ENCODE measurements at regions not wholly inside any gene's neighbourhood (a gene's known extent, or its start where the extent isn't known, plus 50 kb on each side); places are given as distances from the start of the nearest gene placed in this dataset.

DNA sequence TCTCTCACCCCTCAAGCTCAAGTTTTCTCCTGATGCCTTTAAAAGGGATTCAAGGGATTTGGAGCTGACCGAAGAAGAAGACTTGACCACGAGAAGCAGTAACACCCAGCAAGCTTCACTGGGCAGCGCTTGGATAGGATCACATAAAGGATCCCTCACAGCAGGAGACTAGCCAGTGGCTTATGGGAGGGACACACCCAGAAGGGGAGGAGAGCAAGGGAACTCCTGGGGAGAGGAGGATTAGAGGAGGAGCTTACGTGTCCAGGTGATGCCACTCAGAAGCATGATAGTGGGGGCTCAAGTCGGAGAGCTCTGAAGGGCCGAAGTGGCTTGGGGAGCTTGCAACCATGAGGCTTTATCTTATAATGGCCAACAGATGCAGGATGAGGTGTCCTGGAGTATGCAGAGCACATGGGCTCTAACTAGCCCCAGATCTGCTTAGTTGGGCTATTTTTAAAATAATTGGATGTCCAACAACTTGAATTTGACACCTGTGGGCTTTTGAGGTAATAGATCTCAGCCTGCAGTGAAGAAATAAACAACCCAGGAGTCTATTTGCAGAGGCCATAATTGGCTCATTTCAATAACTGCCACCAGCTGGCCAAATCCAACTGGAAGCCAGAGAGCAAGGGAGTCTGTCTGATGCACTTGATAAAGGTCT, 137.9 kb upstream of the EXOC2 start:
- TF ChIP-seq, protein P1, sequence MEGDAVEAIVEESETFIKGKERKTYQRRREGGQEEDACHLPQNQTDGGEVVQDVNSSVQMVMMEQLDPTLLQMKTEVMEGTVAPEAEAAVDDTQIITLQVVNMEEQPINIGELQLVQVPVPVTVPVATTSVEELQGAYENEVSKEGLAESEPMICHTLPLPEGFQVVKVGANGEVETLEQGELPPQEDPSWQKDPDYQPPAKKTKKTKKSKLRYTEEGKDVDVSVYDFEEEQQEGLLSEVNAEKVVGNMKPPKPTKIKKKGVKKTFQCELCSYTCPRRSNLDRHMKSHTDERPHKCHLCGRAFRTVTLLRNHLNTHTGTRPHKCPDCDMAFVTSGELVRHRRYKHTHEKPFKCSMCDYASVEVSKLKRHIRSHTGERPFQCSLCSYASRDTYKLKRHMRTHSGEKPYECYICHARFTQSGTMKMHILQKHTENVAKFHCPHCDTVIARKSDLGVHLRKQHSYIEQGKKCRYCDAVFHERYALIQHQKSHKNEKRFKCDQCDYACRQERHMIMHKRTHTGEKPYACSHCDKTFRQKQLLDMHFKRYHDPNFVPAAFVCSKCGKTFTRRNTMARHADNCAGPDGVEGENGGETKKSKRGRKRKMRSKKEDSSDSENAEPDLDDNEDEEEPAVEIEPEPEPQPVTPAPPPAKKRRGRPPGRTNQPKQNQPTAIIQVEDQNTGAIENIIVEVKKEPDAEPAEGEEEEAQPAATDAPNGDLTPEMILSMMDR (IDR thresholded peaks at IDR 0.05; ENCODE audit: borderline replicate concordance, extremely low read depth, low read length, poor library complexity, severe bottlenecking), result no peak
- no peak for TF ChIP-seq EZH2 (IDR thresholded peaks at IDR 0.05; ENCODE audit: borderline replicate concordance, low read depth, low read length, severe bottlenecking)

All from DND-41 (cell line).